H9 (cell line): ENCODE measurements at regions not wholly inside any gene's neighbourhood (a gene's known extent, or its start where the extent isn't known, plus 50 kb on each side); places are given as distances from the start of the nearest gene placed in this dataset.

Experiments used
- DNase-seq: peaks from one replicate; pipeline ENCODE4 v3.0.0-alpha.2; 2017
- H2AFZ ChIP-seq: one replicate; pipeline ENCODE4 v1.6.1; 2013; ENCODE audit warnings: mild to moderate bottlenecking, low read length, control low read depth, moderate library complexity
- H2AK5ac ChIP-seq: 2 replicates; pipeline ENCODE4 v1.6.1; 2013; ENCODE audit warnings: low read length, control low read depth, mixed read lengths; ENCODE audit not compliant: insufficient read length
- H2BK120ac ChIP-seq: one replicate; pipeline ENCODE4 v1.6.1; 2013; ENCODE audit warnings: low read depth, mild to moderate bottlenecking, low read length, control low read depth, inconsistent platforms; ENCODE audit not compliant: poor library complexity, severe bottlenecking
- H2BK12ac ChIP-seq: 2 replicates; pipeline ENCODE4 v1.6.1; 2013; ENCODE audit warnings: low read length, control low read depth, mixed read lengths, low read depth; ENCODE audit not compliant: insufficient read length
- H2BK15ac ChIP-seq: 2 replicates; pipeline ENCODE4 v1.6.1; 2013; ENCODE audit warnings: low read depth, low read length, control low read depth
- H2BK20ac ChIP-seq: one replicate; pipeline ENCODE4 v1.6.1; 2013; ENCODE audit warnings: low read depth, mild to moderate bottlenecking, low read length, control low read depth, inconsistent platforms; ENCODE audit not compliant: poor library complexity, severe bottlenecking
- H2BK5ac ChIP-seq: 2 replicates; pipeline ENCODE4 v1.6.1; 2013; ENCODE audit warnings: low read length, control low read depth, mixed read lengths; ENCODE audit not compliant: insufficient read length
- H3K14ac ChIP-seq: 2 replicates; pipeline ENCODE4 v1.6.1; 2013; ENCODE audit warnings: low read length, control low read depth; ENCODE audit not compliant: insufficient read depth
- H3K18ac ChIP-seq: 2 replicates; pipeline ENCODE4 v1.6.1; 2013; ENCODE audit warnings: low read depth, mild to moderate bottlenecking, mixed read lengths, low read length, control low read depth; ENCODE audit not compliant: insufficient read length
- H3K23ac ChIP-seq: 2 replicates; pipeline ENCODE4 v1.6.1; 2013; ENCODE audit warnings: low read length, control low read depth, mixed read lengths, low read depth; ENCODE audit not compliant: insufficient read length
- H3K23me2 ChIP-seq: 2 replicates; pipeline ENCODE4 v1.6.1; 2013; ENCODE audit warnings: low read depth, mild to moderate bottlenecking, mixed read lengths, low read length, control low read depth; ENCODE audit not compliant: insufficient read length, poor library complexity, severe bottlenecking
- H3K27ac ChIP-seq: 2 replicates; pipeline ENCODE4 v1.5.1; 2013; ENCODE audit warnings: low read length, control low read depth, mixed read lengths, low read depth; ENCODE audit not compliant: insufficient read length
- H3K27me3 ChIP-seq: 2 replicates; pipeline ENCODE4 v1.6.1; 2013; ENCODE audit warnings: low read length, control low read depth, inconsistent platforms; ENCODE audit not compliant: insufficient read depth
- H3K4ac ChIP-seq: 2 replicates; pipeline ENCODE4 v1.6.1; 2013; ENCODE audit warnings: low read depth, mild to moderate bottlenecking, control low read depth, inconsistent platforms, low read length, moderate library complexity
- H3K4me1 ChIP-seq: 2 replicates; pipeline ENCODE4 v1.6.1; 2013; ENCODE audit warnings: low read length, control low read depth, inconsistent platforms; ENCODE audit not compliant: insufficient read depth
- H3K4me2 ChIP-seq: 2 replicates; pipeline ENCODE4 v1.6.1; 2013; ENCODE audit warnings: low read length, control low read depth, mixed read lengths; ENCODE audit not compliant: insufficient read length, insufficient read depth
- H3K56ac ChIP-seq: 2 replicates; pipeline ENCODE4 v1.6.1; 2013; ENCODE audit warnings: low read depth, mild to moderate bottlenecking, mixed read lengths, low read length, control low read depth; ENCODE audit not compliant: insufficient read length
- H3K79me1 ChIP-seq: 2 replicates; pipeline ENCODE4 v1.6.1; 2013; ENCODE audit warnings: low read depth, mild to moderate bottlenecking, moderate library complexity, low read length, control low read depth, inconsistent platforms; ENCODE audit not compliant: insufficient read depth, poor library complexity, severe bottlenecking
- H3K79me2 ChIP-seq: 2 replicates; pipeline ENCODE4 v1.6.1; 2013; ENCODE audit warnings: low read length, control low read depth, inconsistent platforms; ENCODE audit not compliant: insufficient read depth
- H3K9ac ChIP-seq: 2 replicates; pipeline ENCODE4 v1.6.1; 2013; ENCODE audit warnings: low read length, control low read depth, mixed read lengths; ENCODE audit not compliant: insufficient read length; ENCODE audit errors: extremely low read depth
- H3K9me3 ChIP-seq: one replicate; pipeline ENCODE4 v1.6.1; 2013; ENCODE audit warnings: low read depth, low read length, inconsistent platforms; ENCODE audit not compliant: control insufficient read depth
- H3T11ph ChIP-seq: one replicate; pipeline ENCODE4 v1.6.1; 2013; ENCODE audit warnings: mild to moderate bottlenecking, low read length, control low read depth, inconsistent platforms
- H4K20me1 ChIP-seq: one replicate; pipeline ENCODE4 v1.6.1; 2013; ENCODE audit not compliant: control insufficient read depth, insufficient read length, insufficient read depth
- H4K5ac ChIP-seq: 2 replicates; pipeline ENCODE4 v1.6.1; 2013; ENCODE audit warnings: low read depth, mild to moderate bottlenecking, mixed read lengths, low read length, control low read depth; ENCODE audit not compliant: insufficient read length
- H4K8ac ChIP-seq: replicated peaks from 2 replicates; pipeline ENCODE4 v1.6.1; 2013; ENCODE audit warnings: low read length, control low read depth, mixed read lengths, low read depth; ENCODE audit not compliant: insufficient read length
- H4K91ac ChIP-seq: 2 replicates; pipeline ENCODE4 v1.6.1; 2013; ENCODE audit warnings: low read depth, mild to moderate bottlenecking, moderate library complexity, mixed read lengths, low read length, control low read depth; ENCODE audit not compliant: insufficient read length
- H3K27ac Mint-ChIP-seq, 3 experiments: 2 replicates in 2 of 3; 3 replicates in 1 of 3; pipeline ENCODE4 v1.8.0; 2020 to 2021; ENCODE audit warnings: mixed read lengths in 3 of 3, mild to moderate bottlenecking in 1 of 3, moderate library complexity in 1 of 3
- H3K27me3 Mint-ChIP-seq: 2 replicates; pipeline ENCODE4 v1.8.0; 2021; ENCODE audit warnings: low read depth, mild to moderate bottlenecking, moderate library complexity, mixed read lengths
- H3K36me3 Mint-ChIP-seq, 3 experiments: 2 replicates in 2 of 3; 3 replicates in 1 of 3; pipeline ENCODE4 v1.8.0; 2020 to 2021; ENCODE audit warnings: low read depth in 3 of 3, mixed read lengths in 3 of 3; ENCODE audit not compliant: insufficient read depth in 1 of 3
- H3K4me1 Mint-ChIP-seq, 2 experiments: 2 replicates each; pipeline ENCODE4 v1.8.0; 2020; ENCODE audit warnings: mixed read lengths in 2 of 2
- H3K4me3 Mint-ChIP-seq, 2 experiments: 2 replicates in 1 of 2; 3 replicates in 1 of 2; pipeline ENCODE4 v1.8.0; 2020 to 2021; ENCODE audit warnings: mild to moderate bottlenecking in 2 of 2, mixed read lengths in 2 of 2, moderate library complexity in 1 of 2
- H3K9me3 Mint-ChIP-seq, 2 experiments: 2 replicates in 1 of 2; 3 replicates in 1 of 2; pipeline ENCODE4 v1.8.0; 2020; ENCODE audit warnings: mild to moderate bottlenecking in 2 of 2, mixed read lengths in 2 of 2, moderate library complexity in 1 of 2
- WGBS: extraction: QIAGEN DNeasy Blood & Tissue Kit; methylation state at CpG from one replicate; pipeline ENCODE4 v1.1.7; 2013; ENCODE audit warnings: missing lambda C conversion rate, low lambda C conversion rate, mixed read lengths; ENCODE audit not compliant: insufficient read length; ENCODE audit errors: extremely low coverage; 5-methylcytosine and 5-hydroxymethylcytosine counted together
- TF ChIP-seq, protein P1 (sequence below): fragments of 200-600 bp; sonication (generic); conservative IDR thresholded peaks from 3 replicates; pipeline ENCODE4 v1.8.0; 2021; ENCODE audit warnings: antibody characterized with exemption, mild to moderate bottlenecking

DNA sequence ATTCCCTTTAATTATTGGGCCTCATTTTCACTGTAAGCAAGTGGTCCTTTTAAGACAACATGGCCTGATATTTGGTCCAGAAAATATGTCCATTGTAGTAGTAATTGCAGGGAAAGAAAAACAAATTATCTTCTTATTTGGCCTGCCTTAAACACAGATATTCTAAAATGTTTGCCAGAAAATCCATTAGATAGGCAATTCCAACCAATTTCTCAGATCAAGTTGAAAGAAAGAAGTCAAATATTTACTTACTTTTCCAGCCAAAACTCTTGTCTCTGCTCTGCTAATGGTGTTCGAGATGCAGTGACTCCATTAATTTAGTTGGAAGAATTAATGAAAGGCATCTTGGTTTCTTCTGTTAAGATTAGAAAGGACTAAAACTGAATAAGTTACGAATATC, 757.3 kb upstream of the IGFBP3 start:
- peaks cover 0 to 7% of the 10 kb centered on the region in 2 experiments; a peak in 1 of 4 replicates for H3K4me1 Mint-ChIP-seq
- H2BK5ac ChIP-seq = no peak overlapping the region
- H3K36me3 Mint-ChIP-seq = peaks cover 0 to 9% (median 0%) of the 10 kb centered on the region in 3 experiments; a peak in 4 of 7 replicates

More for the DNA sequence above, 757.3 kb upstream of the IGFBP3 start:
- TF ChIP-seq, protein P1, sequence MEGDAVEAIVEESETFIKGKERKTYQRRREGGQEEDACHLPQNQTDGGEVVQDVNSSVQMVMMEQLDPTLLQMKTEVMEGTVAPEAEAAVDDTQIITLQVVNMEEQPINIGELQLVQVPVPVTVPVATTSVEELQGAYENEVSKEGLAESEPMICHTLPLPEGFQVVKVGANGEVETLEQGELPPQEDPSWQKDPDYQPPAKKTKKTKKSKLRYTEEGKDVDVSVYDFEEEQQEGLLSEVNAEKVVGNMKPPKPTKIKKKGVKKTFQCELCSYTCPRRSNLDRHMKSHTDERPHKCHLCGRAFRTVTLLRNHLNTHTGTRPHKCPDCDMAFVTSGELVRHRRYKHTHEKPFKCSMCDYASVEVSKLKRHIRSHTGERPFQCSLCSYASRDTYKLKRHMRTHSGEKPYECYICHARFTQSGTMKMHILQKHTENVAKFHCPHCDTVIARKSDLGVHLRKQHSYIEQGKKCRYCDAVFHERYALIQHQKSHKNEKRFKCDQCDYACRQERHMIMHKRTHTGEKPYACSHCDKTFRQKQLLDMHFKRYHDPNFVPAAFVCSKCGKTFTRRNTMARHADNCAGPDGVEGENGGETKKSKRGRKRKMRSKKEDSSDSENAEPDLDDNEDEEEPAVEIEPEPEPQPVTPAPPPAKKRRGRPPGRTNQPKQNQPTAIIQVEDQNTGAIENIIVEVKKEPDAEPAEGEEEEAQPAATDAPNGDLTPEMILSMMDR = no peak
- no peaks in the 10 kb centered on the region for H4K20me1 ChIP-seq
- no peaks in the 10 kb centered on the region for H3K79me1 ChIP-seq
- no peak overlapping the region for H2BK120ac ChIP-seq
- no peak overlapping the region for H2BK12ac ChIP-seq
- no peak overlapping the region for H2AFZ ChIP-seq
- H3K27ac ChIP-seq = no peak overlapping the region
- H4K91ac ChIP-seq = no peak overlapping the region
- H3T11ph ChIP-seq = no peak overlapping the region
- Mint-ChIP-seq H3K27me3 (no peaks in the 10 kb centered on the region; the same call in 1 of the 2 replicates), H3K4me3 (no peak overlapping the region), H3K27ac (no peak overlapping the region), H3K9me3 (peaks cover 4 to 5% of the 10 kb centered on the region in 2 experiments; a peak in 4 of 5 replicates)
- DNase-seq = no peak
- no peak overlapping the region for H4K8ac ChIP-seq
- H3K56ac ChIP-seq = no peak overlapping the region
- no peak overlapping the region for H3K18ac ChIP-seq
- no peak overlapping the region for H2BK20ac ChIP-seq
- no peak overlapping the region for H3K23ac ChIP-seq
- no peaks in the 10 kb centered on the region for H3K27me3 ChIP-seq
- no CpG with 5 or more reads among the region's 2 CpGs for WGBS
- no peak overlapping the region for H3K14ac ChIP-seq
- H3K4me2 ChIP-seq = no peak overlapping the region
- H3K9ac ChIP-seq = no peak overlapping the region
- H2AK5ac ChIP-seq = no peak overlapping the region
- no peak overlapping the region for H4K5ac ChIP-seq
- H3K4ac ChIP-seq = no peak overlapping the region
- no peaks in the 10 kb centered on the region for H3K4me1 ChIP-seq
- H3K79me2 ChIP-seq = no peaks in the 10 kb centered on the region
- no peaks in the 10 kb centered on the region for H3K9me3 ChIP-seq
- H3K23me2 ChIP-seq = no peaks in the 10 kb centered on the region
- H2BK15ac ChIP-seq = no peak overlapping the region
